Activated CD8-positive, alpha-beta memory T cell treated with anti-CD3 and anti-CD28 coated beads for 4 hours (primary cell): ENCODE measurements at regions not wholly inside any gene's neighbourhood (a gene's known extent, or its start where the extent isn't known, plus 50 kb on each side); places are given as distances from the start of the nearest gene placed in this dataset.
A peak's percentile ranks its signal among the peaks of the same experiment; 100 is the strongest.

Experiments
- DNase-seq, 2 donors: peaks; one replicate each; pipeline ENCODE4 v3.0.0-alpha.2; 2020; ENCODE audit warnings: low read depth in 2 of 2

GRCh38 chr13:74669149-74669548 is 534.9 kb upstream of the KLF12 start:
- DNase-seq = no peak

GRCh38 chr13:74667656-74668203 is 533.5 kb upstream of the KLF12 start:
- no peak for DNase-seq

GRCh38 chr13:74662905-74663304 is 528.7 kb upstream of the KLF12 start:
- no peak for DNase-seq

- no peak for DNase-seq
These were observed 527.6 kb upstream of the KLF12 start for GRCh38 chr13:74661851-74662250.

DNA sequence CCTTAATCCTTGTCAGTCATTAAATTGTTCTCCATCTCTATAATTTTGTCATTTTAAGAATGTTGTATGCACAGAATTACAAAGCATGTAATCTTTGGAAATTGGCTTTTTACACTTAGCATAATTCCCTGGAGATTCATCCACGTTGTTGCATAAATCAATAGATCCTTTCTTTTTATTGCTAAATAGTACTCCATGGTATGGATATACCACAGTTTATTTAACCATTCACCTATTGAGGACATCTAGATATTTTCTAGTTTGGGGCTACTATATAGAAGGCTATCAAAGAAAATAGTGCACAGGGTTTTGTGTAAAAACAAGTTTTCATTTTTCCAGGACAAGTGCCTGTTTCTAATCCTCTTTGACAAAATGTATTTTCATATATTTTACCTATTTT is 523.6 kb upstream of the KLF12 start:
- DNase-seq = no peak

DNA sequence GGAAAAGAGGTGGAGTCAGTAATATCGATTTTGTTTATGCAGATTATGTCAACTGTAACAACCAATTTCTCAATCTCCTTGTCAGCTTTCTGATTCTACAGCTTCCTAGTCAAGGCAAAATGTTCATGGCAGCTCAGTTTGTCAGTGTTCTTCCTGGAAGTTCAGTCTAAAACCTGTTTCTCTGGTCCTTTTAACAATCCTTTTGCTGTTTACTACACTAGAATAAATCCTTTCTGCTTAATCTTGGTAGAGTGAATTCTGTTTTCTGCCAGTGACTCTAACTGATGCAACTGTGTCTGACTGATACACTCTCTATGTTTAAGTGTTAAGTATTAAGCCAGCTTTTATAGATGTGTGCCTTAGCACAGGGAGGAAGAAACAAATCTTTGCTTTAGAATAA is 516.9 kb upstream of the KLF12 start:
- no peak for DNase-seq

- DNase-seq = no peak
These were observed 513.8 kb upstream of the KLF12 start for GRCh38 chr13:74647991-74648390.

- no peak for DNase-seq
These were observed 513.0 kb upstream of the KLF12 start for GRCh38 chr13:74647211-74647610.

- no peak for DNase-seq
These were observed 511.9 kb upstream of the KLF12 start for GRCh38 chr13:74646091-74646490.

DNA sequence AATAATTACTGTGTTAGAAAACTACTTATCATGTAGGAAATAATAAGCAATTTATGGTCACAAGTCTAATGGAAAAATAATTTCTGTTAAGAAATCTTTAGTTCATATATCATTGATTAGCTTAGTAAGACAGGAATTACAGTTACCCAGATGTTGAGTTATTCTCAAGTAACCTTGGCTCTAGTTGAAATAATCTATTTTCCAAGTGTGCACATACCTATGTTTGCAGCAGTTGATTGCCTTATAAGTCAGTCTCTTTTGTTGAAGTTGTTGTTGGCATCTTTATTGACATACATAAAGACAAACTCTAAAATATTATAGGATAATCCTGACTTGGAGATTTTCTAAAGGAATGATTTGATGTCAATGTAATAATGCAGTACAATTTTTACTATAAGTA is 511.4 kb upstream of the KLF12 start:
- no peak for DNase-seq

- DNase-seq = no peak
These were observed 510.0 kb upstream of the KLF12 start for GRCh38 chr13:74644229-74644628.

DNA sequence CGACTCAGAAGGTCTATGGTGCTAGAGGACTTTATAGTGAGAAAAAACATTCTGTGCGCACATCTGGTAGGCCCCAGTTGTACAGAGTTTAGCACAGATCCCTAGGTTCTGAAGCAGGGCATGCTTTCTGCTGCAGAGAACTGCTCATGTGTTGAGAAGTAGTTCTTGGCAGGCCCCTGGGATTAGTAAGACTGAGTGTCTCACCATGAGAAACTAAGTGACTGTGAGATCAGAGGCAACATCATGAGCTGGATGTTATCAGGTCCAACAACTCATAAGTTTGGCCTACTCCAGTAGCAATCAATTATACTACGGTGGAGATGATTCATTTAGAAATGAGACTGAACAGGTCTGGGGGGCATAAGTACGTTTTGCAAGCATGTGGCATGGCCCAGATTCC is 507.4 kb upstream of the KLF12 start:
- no peak for DNase-seq

GRCh38 chr13:74633734-74634133 is 499.5 kb upstream of the KLF12 start:
- DNase-seq = no peak

DNA sequence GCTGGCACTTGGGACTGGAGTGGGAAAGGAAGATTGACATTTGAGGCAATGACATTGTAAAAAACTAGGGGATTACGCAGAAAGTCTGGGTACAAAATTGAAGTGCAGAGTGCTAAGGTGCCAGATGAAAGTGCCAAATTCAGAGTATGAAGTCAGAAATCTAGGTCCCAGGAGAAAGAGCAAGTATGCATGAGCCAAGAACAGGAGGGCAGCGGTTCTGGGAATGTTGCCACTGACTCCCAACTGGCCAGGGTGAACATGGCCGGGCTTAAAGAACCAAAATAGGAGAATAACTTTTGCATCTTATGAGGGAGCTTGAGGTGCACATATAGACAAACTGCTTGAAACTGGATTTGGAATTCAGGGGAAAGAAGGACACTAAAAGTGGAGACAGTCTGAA is 495.8 kb upstream of the KLF12 start:
- DNase-seq = no peak

DNA sequence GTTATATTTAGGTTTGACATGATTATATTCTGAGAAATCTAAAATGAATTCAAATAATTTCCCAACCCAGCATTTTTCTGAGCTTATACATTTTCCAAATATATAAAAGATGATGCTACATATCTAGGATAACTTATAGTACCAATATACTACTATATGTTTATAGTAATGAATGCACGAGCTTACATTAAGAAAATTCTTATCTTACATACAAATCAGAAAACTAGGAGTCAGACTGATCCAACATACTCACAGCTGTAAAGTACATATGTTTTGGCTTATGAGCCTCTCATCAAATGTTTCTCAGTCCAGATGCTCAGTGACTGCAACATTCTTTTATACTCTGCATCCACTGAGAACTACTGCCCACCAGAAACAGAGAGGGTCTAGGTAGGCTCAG is 491.3 kb upstream of the KLF12 start:
- no peak for DNase-seq

- no peak for DNase-seq
These were observed 489.6 kb upstream of the KLF12 start for GRCh38 chr13:74623761-74624160.

DNA sequence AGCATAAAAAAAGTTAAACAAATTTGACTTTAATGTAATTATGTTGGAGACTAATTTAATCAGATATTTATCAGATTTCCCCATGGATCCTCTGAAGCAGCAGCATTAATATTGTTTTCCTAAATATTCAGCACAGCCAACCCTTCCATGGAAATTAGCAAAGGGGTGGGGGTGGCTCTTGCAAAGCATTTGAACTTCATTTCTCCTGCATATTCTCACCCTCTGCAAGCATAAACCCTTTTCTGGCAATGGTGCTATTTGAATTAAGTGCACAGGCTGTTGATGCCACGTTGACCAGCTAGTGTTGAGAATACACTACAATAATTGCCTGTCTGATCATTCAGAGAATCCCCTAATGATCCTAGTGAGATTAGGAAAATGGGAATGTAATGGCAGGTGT is 488.1 kb upstream of the KLF12 start:
- DNase-seq = no peak

- DNase-seq = no peak
These were observed 486.5 kb upstream of the KLF12 start for GRCh38 chr13:74620711-74621110.

GRCh38 chr13:74620308-74620707 is 486.1 kb upstream of the KLF12 start:
- DNase-seq = no peak

GRCh38 chr13:74597526-74597925 is 463.3 kb upstream of the KLF12 start:
- no peak for DNase-seq

DNA sequence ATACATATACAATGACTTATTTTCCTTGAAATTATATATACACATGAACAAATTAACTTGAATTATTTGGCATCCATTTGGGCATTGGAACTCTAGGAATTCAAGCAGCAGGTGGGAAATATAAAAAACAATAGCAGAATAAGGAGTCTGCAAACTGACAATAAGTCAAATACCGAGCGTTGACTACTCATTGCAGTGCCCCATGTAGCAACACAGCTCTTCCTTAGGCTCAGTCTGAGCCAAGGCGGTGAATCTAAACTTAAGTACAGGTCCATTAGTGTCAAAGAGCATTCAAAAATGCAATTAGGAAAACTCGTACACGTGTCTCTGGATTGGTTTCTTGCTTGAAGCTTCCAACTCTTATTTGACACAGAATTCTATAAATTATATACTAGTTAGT is 462.5 kb upstream of the KLF12 start:
- no peak for DNase-seq

GRCh38 chr13:74593688-74594087 is 459.5 kb upstream of the KLF12 start:
- no peak for DNase-seq

DNA sequence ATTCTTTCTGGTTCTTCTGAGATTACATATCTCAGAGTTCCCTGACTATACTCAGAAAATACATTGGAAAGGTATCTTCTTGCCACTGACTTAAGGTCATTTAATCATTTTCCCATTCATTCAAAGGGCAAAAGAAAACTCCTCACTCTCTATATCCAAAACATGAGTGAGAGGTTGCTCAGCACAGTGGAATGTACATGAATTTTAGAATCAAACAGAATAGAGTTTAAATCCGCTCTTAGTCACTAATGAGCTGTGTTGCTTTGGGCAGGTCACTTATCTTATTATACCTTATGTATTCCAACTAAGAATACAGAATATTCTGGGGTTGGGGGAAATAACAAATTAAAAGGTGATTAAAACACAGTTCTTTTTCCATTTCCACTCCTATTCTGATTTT is 452.6 kb upstream of the KLF12 start:
- DNase-seq = no peak

GRCh38 chr13:74576420-74576819 is 442.2 kb upstream of the KLF12 start:
- DNase-seq = no peak

GRCh38 chr13:74575729-74576125 is 441.5 kb upstream of the KLF12 start:
- DNase-seq = peak in 1 of 2 donors; percentile 14
